MM.1S (cell line): ENCODE measurements at regions not wholly inside any gene's neighbourhood (a gene's known extent, or its start where the extent isn't known, plus 50 kb on each side); places are given as distances from the start of the nearest gene placed in this dataset.

Source experiments
- DNase-seq: peaks from one replicate; pipeline ENCODE4 v3.0.0-alpha.2; 2015
- H2AFZ ChIP-seq: fragments of 300-600 bp; sonication (generic); 2 replicates; pipeline ENCODE4 v1.6.0; 2016; ENCODE audit warnings: antibody characterized with exemption, low read length
- H3F3A ChIP-seq: fragments of 300-600 bp; sonication (generic); 2 replicates; pipeline ENCODE4 v1.6.1; 2016; ENCODE audit warnings: mild to moderate bottlenecking, antibody characterized with exemption, low read length, moderate library complexity, mixed read lengths; ENCODE audit not compliant: insufficient read depth
- H3K27ac ChIP-seq: fragments of 300-600 bp; sonication (generic); 2 replicates; pipeline ENCODE4 v1.5.1; 2016; ENCODE audit warnings: mild to moderate bottlenecking, low read length
- H3K27me3 ChIP-seq: fragments of 300-600 bp; sonication (generic); replicated peaks from 2 replicates; pipeline ENCODE4 v1.6.0; 2016; ENCODE audit warnings: low read length; ENCODE audit not compliant: insufficient read depth
- H3K36me3 ChIP-seq: fragments of 300-600 bp; sonication (generic); replicated peaks from 2 replicates; pipeline ENCODE4 v1.6.1; 2016; ENCODE audit warnings: mild to moderate bottlenecking, low read length, mixed read lengths; ENCODE audit not compliant: insufficient read depth
- H3K4me1 ChIP-seq: fragments of 300-600 bp; sonication (generic); 2 replicates; pipeline ENCODE4 v1.6.1; 2016; ENCODE audit warnings: low read length, mixed read lengths
- H3K4me2 ChIP-seq: fragments of 300-600 bp; sonication (generic); 2 replicates; pipeline ENCODE4 v1.6.0; 2016; ENCODE audit warnings: low read depth, low read length
- H3K4me3 ChIP-seq: fragments of 300-600 bp; sonication (generic); 2 replicates; pipeline ENCODE4 v1.5.1; 2016; ENCODE audit warnings: low read length, mixed read lengths
- H3K79me2 ChIP-seq: fragments of 300-600 bp; sonication (generic); 2 replicates; pipeline ENCODE4 v1.6.1; 2016; ENCODE audit warnings: mixed run types, low read length, mixed read lengths
- H3K9ac ChIP-seq: fragments of 300-600 bp; sonication (generic); 2 replicates; pipeline ENCODE4 v1.6.1; 2016; ENCODE audit warnings: low read length, mixed read lengths
- H3K9me2 ChIP-seq: fragments of 300-600 bp; sonication (generic); replicated peaks from 2 replicates; pipeline ENCODE4 v1.6.1; 2016; ENCODE audit warnings: mild to moderate bottlenecking, low read length, mixed read lengths; ENCODE audit not compliant: insufficient read depth
- H3K9me3 ChIP-seq: fragments of 300-600 bp; sonication (generic); replicated peaks from 2 replicates; pipeline ENCODE4 v1.6.1; 2016; ENCODE audit warnings: mild to moderate bottlenecking, low read length, mixed read lengths; ENCODE audit not compliant: insufficient read depth
- H4K20me1 ChIP-seq: fragments of 300-600 bp; sonication (generic); 2 replicates; pipeline ENCODE4 v1.6.1; 2016; ENCODE audit warnings: mild to moderate bottlenecking, low read length, moderate library complexity, mixed read lengths; ENCODE audit not compliant: insufficient read depth
- CTCF ChIP-seq: fragments of 300-600 bp; sonication (generic); IDR thresholded peaks from 2 replicates; pipeline ENCODE4 v1.5.1; 2016; ENCODE audit warnings: antibody characterized with exemption, low read length, mixed read lengths
- EZH2 ChIP-seq: fragments of 300-600 bp; sonication (generic); optimal IDR thresholded peaks from 2 replicates; pipeline ENCODE3; 2017; ENCODE audit warnings: low read depth, mild to moderate bottlenecking, antibody characterized with exemption, low read length, mixed read lengths
- EZH2phosphoT487 ChIP-seq: fragments of 300-600 bp; sonication (generic); IDR thresholded peaks from 2 replicates; pipeline ENCODE4 v1.6.1; 2018; ENCODE audit warnings: antibody characterized with exemption, low read length

- DNase-seq: peak; percentile 64
- Histone ChIP-seq H3K9me2 (no peaks in the 10 kb centered on the region), H3K4me3 (no peak overlapping the region), H3K27me3 (no peaks in the 10 kb centered on the region), H3K27ac (no peak overlapping the region), H2AFZ (no peak overlapping the region), H3K4me1 (peaks cover 11% of the 10 kb centered on the region), H4K20me1 (no peaks in the 10 kb centered on the region), H3F3A (no peaks in the 10 kb centered on the region), H3K9me3 (no peaks in the 10 kb centered on the region), H3K79me2 (no peaks in the 10 kb centered on the region), H3K36me3 (no peaks in the 10 kb centered on the region), H3K9ac (no peak overlapping the region), H3K4me2 (no peak overlapping the region)
- TF ChIP-seq EZH2phosphoT487 (no peak), EZH2 (no peak), CTCF (peak; percentile 51)
Measured at GRCh38 chr2:155377266-155377680, 678.8 kb downstream of the KCNJ3 start.

GRCh38 chr2:155372969-155373368 is 674.5 kb downstream of the KCNJ3 start:
- Histone ChIP-seq H4K20me1 (no peaks in the 10 kb centered on the region), H3K9me2 (no peaks in the 10 kb centered on the region), H3K36me3 (no peaks in the 10 kb centered on the region), H3K4me1 (peaks cover 2% of the 10 kb centered on the region), H3K27me3 (no peaks in the 10 kb centered on the region), H3F3A (no peaks in the 10 kb centered on the region), H3K4me3 (no peak overlapping the region), H3K27ac (no peak overlapping the region), H3K9me3 (no peaks in the 10 kb centered on the region), H3K4me2 (no peak overlapping the region), H3K79me2 (no peaks in the 10 kb centered on the region), H3K9ac (no peak overlapping the region), H2AFZ (no peak overlapping the region)
- peak; percentile 22; the same call in 1 of the 2 replicates for TF ChIP-seq CTCF
- no peak for TF ChIP-seq EZH2phosphoT487
- TF ChIP-seq EZH2: no peak
- no peak for DNase-seq

GRCh38 chr2:155368934-155369333 is 670.4 kb downstream of the KCNJ3 start:
- H3K9me3 ChIP-seq: no peaks in the 10 kb centered on the region
- no peaks in the 10 kb centered on the region for H3K9me2 ChIP-seq
- no peaks in the 10 kb centered on the region for H3K36me3 ChIP-seq

More at GRCh38 chr2:155368934-155369333, 670.4 kb downstream of the KCNJ3 start:
- no peaks in the 10 kb centered on the region for H3F3A ChIP-seq
- H2AFZ ChIP-seq: no peak overlapping the region
- H3K4me1 ChIP-seq: no peaks in the 10 kb centered on the region
- no peak for TF ChIP-seq EZH2
- no peak for TF ChIP-seq EZH2phosphoT487
- peak; percentile 36 for TF ChIP-seq CTCF
- DNase-seq: peak; percentile 39
- H3K79me2 ChIP-seq: no peaks in the 10 kb centered on the region
- no peaks in the 10 kb centered on the region for H3K27me3 ChIP-seq
- H3K9ac ChIP-seq: no peak overlapping the region
- no peak overlapping the region for H3K4me2 ChIP-seq
- no peak overlapping the region for H3K27ac ChIP-seq
- H3K4me3 ChIP-seq: no peak overlapping the region
- H4K20me1 ChIP-seq: no peaks in the 10 kb centered on the region
